HG02970 (cell line): ENCODE measurements at regions not wholly inside any gene's neighbourhood (a gene's known extent, or its start where the extent isn't known, plus 50 kb on each side); places are given as distances from the start of the nearest gene placed in this dataset.
"Not testable (repeated sequence)": the region's sequence is repeated elsewhere in the genome, so short reads cannot be mapped to it uniquely, and the experiment has no call there.

ENCODE experiments used
- ATAC-seq: cut with Tn5 transposase; IDR thresholded peaks from one replicate; pipeline ENCODE4 v1.9.1; 2021; ENCODE audit warnings: mild to moderate bottlenecking, moderate library complexity, moderate number of reproducible peaks; ENCODE audit not compliant: unreplicated experiment, low FRiP score

DNA sequence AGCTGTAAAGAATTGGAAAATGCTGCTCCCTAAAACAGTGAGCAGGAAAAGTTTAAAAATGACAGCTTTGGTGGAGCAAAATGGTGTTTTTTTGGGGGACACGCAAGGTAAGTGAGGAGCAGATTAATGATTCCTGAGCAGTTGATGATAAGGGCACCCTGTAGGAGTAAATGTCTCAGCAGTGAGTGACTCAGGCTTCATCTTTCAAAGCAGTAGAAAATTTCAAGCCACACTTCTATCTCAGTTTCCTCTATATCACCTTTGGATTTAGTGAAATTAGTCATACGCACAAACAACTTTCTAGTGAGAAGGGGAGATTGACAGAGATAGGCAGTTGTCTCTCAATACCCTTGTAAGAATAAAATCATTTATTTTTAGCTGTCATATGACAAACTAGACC is 709.0 kb upstream of the FAM98A start:
- no peak for ATAC-seq

DNA sequence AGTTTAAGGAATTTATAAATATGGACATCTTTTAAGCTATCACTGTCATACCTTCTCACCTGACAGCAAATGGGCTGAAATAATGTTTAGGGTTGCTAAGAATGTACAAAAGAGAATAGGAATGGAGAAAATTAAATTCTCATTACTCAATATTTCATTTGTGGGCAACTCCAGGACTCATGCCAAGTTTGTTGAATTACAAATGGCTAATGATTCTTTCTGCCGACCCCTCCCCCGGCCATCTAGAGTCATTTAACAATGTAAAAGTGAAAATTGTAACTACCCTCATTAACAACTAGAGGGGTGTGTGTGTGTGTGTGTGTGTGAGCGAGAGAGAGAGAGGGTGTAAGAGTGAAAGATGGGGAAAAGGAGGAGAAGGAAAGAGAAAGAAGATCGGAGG is 708.5 kb upstream of the FAM98A start:
- ATAC-seq: no peak

DNA sequence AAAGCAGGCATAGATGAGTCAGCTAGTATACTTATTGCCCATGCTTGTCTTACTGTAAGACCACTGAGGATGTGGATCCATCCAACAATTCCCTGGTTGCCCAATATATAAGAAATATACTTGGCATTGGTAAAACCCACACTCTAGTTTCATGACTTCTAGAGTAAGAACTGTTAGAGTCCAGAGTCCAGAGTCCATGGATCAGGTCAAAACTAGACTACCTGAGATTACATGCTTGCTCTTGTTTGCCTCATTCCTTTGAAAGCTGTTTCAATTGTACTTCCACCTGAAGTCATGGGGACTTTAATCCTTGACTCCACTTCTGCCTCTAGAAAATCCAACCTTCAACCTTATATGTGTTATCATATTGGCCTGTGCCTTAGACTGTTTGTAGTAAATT is 707.6 kb upstream of the FAM98A start:
- no peak for ATAC-seq

DNA sequence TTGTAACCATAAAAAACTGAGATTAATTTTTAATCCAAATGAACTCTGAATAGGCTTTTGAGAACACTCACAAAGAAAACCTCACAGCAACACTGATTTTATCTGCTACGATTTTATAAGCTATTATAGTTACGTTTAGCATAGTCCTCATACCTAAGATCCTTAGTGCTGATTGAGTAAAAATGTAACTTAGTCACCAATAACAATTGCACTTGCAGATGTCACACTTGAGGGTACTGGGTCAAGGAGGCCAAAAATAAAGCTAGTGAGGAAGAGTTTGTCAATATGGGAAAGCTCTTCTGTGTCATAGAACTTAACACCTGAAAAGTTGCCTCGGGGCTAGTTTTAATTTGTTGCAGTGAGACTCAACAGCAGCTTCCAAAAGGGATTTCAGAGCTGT is 706.5 kb upstream of the FAM98A start:
- no peak for ATAC-seq

DNA sequence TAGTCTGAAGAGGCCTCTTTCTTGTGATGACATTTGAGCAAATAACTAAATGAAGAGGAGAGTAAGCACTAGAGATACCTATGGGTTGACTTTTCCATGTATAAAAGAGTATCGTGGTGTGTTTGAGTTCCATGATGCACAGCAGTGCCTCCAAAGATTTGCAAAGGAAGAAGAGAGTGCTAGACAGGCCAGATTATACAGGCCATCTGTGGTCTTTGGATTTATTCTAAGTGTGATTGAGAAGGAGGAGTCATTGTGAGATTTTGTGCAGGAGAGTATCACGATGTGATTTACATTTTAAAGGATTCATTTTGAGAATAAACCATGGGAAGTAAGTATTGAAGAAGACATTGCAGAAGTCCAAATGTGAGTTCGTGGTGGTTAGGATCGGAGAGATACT is 695.9 kb upstream of the FAM98A start:
- no peak for ATAC-seq

DNA sequence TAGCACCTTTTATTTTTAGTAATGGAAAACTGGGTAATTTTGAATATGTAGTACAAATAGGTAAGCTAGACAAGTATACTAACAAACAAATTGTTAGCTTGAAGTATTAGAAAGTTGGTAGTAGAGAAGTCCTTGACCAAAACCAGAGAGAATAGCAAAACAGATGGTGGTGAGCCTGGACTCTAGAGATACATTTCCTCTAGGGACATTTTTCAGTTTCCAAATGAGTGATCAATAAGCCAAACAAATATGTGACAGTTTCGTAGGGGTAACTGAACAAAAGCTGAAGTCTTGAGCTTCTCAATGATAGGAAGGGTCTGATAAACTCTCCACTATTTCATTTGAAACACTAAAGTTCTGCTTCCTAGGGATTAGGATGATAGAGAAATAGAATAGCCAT is 692.0 kb upstream of the FAM98A start:
- ATAC-seq: no peak

DNA sequence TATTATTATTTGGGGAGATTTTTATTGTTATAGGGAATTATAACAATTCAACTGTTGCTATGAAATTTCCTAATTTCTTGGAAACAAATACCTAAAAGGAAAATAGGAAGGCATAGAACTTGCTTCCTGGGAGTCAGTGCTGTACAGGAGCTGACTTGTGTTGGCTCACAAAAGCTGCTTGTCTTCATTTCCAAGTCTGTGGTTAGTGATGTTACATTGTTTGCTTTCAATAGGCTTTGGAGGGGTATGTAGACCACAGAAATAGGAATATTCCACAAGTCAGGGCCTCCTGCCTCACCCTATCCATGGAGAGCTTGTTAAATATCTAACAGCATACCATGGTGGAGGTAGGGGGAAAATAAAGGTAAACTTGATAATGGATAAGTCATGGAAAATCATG is 688.9 kb upstream of the FAM98A start:
- no peak for ATAC-seq

DNA sequence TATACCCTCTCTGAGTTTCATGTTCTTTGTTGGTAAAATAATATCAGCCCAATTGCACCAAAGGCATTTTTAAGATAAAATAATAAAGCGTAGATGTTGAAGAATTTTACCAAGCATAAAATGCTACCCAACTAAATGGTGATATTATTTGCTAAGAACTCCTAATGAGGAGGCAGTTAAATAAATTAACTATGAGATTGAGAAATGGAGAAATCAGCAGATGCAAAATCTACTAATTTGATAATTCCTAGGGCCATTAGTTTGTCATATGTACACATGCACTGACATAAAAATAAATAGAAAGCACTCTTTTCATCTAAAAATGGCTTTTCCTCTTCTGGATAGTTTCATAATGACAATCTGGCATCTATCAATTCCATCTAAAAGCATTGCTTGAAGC is 681.5 kb upstream of the FAM98A start:
- no peak for ATAC-seq

DNA sequence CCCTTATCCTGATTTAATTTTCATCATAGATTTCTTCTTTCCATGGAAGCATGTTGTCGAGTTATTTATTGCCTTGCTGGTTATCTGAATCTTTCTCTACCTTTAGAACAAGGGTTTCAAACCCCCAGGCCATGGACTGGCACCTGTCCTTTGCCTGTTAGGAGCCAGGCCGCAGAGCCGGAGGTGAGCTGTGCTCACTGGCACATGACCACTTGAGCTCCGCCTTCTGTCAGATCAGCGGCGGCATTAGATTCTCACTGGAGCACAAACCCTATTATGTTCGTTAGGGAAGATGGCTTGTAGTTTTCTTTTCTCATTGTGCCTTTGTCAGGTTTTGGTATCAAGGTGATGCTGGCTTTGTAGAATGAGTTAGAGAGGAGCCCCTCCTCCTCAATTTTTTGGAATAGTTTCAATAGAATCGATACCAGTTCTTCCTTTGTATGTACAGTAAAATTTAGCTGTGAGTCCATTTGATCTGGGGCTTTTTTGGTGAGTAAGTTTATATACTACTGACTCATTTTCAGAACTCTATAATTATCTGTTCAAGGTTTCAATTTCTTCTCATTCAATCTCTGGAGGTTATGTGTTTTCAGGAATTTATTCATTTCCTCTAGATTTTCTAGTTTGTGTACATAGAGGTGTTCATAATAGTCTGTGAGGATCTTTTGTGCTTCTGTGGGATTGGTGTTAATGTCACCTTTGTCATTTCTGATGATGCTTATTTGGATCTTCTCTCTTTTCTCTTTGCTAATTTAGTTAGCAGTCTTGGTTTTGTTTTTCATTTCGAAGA is 668.0 kb upstream of the FAM98A start:
- ATAC-seq: peak; percentile 78

DNA sequence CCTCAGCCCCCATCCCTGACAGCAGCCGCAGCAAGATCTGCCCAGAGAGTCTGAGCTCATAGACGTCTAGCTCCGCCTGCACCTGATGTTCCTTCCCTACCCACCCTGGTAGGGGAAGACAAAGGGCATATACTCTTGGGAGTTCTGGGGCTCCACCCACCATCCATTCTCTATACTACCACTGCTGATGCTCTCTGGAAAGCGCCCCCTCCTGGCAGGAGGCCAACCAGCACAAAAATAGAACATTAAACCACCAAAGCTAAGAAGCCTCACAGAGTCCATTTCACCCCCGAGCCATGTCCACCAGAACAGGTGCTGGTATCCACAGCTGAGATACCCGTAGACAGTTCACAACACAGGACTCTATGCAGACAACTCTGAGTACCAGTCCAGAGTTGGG is 662.6 kb upstream of the FAM98A start:
- ATAC-seq: no peak

DNA sequence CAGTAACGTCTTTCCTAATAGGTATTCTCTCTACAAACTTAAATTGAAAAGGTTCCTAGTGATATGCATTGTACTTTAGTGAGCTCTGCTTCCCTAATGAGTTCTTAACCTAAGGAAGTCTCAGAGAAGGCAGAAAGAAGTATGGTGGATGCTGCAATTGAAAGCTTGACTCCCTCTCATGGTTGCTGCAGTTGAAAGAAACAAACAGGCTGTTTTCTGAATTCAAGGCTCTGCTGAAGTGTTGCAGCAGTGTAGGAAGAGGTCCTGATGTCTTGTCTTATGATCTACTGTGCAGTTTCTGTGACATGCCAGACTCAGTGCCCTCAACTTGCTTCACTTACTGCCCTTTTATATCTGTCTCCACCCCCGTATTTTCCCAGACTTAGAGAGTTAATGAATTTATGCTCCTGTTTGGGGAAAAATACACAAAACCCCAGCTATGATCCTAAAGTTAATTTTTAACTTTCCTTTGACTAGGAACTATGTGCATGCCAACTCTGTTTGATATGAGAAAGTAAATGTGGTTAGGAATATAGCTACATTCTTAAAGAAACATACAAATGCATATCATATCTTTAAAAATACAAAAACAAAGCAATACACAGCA is 655.3 kb upstream of the FAM98A start:
- no peak for ATAC-seq

DNA sequence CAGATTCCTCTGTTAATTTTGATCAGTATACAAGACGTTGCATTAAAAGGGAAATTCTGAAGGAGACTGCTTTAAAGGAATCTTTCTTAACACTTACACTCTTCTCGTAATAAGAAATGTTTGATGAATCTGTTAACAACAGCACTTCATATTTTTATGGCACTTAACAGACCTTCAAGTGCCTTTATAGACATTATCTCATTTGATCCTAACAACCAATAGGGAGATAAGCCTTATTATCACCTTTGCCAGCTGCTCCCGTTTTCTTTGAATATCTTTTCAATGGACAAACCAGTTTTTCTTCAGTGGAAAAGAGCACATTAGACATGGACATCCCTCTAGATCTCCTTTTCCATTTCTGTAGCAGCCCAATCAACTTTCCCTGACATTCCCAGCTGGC is 653.0 kb upstream of the FAM98A start:
- no peak for ATAC-seq

DNA sequence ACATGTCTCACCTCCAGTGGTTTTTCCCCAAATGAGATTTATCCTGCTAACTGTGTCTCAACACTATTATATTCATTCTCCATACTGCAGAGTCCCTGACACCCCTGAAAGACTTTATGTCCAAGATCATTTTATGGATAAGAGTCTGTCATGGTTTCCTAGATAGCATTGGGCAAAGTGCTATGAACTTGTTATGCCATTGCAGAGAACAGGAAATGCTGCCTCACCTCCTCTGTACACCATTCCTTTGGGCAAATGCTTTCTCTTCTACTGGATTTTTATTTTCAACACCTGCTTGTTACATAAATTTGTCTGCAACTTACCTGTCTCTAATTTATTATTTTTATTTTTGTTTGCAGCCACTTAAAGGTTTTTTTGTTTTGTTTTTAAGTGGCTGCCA is 652.5 kb upstream of the FAM98A start:
- ATAC-seq: no peak

DNA sequence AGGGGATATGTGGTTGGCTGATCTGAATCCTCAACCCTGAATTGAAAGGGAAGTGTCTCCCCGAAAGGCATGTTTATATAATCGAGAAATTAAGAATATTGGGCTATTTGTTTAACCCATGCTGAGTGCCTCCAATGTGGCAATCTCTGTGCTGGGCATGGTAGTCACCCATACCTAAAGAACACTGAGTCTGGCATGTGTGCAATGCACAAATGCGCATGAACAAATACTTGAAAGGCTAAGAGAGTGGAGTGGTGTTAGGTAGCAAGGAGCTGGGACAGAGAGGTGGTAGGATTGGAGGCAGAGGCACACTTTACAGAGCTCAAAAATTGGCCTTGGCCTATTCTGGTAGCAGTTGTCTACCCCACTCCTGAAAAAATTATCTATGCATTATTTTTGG is 645.1 kb upstream of the FAM98A start:
- ATAC-seq: no peak

DNA sequence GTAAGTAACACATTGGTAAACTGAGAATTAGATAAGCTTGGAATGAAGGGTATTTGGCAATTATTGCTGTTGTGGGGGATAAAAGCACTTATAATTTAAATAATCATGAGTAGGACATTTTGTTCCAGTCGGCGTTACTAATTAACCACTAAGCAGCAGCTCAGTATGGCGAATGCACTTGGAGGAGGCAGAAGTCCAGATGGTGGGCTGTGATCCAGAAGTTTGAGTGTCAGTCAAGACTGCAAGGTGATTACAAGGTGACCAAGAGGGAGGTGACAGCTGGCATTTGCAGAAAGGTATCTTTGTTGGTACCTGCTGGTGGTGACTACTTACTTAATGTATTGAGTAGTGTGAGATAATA is 643.6 kb upstream of the FAM98A start:
- ATAC-seq: no peak

DNA sequence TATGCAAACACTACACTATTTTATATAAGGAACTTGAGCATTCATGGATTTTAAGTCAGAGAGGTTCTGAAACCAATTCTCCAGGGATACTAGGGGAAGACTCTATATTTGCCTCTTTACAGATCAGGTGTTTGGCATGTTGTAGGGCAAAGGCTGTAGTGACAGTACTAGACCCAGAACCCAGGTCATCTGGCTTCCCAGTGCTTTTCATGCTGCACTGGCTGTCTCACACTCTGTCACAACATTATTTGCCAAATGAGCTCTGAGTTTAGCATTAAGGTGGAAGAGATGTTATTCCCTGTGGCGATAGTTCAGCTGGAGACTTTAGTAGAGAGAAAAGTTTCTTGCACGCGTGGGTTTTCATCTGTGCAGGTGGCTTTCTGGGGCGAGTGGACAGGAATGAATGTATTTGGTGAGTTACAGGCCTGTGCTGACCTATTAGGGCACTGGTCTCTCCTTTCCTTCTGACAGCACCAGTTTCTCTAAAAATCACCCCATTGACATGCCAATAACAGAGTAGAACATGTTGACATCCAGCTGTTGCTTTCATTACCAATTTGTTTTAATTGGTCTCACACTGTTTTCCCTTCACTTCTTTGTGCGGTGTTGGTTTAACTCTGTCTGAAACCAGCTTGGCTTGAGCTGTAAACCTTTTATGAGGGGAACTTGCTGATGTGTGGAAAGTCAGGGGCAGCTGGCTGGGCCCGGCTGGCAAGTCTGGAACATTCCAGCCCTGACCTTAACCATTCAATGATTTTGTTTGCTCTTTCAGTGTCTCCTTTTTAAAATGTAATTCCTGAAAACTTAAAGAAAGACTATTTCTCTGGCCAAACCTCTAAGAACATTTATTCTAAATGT is 643.0 kb upstream of the FAM98A start:
- ATAC-seq: no peak

DNA sequence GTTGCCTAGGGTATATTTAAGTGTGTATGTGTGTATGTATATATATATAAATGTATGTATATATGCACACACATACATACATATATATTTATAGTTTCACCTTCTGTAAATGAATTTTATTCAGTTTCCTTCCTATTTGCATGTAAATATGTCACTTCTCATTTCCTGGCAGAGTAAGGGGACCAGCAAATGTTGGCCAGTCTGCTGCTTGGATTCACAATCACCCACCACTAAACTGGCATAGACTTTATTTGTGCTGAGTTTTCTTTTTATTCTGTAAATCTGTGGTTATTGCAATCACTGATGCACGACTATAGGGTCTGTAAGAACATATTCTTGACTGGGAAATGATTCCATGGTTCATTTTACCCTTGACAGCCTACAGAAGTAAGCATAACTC is 640.4 kb upstream of the FAM98A start:
- ATAC-seq: no peak

DNA sequence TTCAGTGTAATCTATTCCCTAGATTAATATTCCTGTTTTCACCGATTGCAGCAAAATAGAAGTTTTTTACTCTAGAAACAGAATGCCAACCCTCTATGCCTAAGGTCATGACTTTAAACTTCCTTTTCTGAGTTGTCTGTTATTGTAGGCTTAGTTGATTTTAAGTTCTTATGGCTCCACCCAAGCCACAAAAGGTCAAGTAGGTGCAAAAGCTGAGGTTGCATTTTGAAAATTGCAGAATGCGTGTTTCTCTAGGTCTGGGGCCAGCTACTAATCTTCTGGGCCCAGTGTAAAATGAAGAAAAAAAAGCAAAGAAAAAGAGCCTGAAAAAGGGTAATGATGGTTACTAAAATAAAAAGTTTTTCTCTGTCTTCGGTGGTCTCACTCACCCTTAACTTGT is 635.7 kb upstream of the FAM98A start:
- ATAC-seq: no peak

DNA sequence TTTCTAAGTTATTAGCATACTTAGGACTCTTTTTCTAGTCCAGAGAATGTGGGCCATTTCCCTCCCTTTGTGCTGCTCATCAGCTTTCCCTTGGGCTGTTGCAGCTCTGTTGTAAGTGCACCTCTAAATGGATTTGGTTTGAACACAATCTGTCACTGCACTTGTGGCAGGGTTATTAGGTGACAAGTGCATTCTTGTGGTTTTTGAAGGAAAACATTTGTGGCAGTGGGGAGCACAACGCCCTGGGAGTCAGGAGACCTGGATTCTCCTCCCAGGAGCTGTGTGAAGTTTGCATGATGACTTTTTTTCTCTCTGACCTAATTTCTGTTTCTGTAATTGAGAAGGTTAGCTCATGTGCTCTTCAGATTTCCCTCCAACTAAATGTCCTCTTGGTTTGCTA is 630.9 kb upstream of the FAM98A start:
- ATAC-seq: no peak

DNA sequence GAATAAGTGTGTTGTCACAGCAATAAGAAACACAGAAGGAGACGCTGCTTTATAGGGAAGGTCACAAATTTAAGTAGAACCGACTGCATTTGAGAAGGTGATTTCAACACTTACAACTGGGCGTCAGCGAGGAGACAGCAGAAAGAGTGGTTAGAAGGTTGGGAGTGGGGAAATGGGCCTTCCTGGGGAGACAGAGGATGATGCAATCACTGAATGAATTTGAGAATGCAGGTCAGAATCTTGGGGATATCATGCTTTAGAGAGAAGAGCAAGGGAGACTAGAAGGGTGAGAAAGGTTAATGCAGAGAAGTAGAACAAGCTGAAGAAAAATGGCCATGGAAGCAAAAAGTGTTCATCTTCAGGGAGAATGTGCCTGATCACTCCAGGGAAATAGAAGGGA is 616.1 kb upstream of the FAM98A start:
- ATAC-seq: no peak

DNA sequence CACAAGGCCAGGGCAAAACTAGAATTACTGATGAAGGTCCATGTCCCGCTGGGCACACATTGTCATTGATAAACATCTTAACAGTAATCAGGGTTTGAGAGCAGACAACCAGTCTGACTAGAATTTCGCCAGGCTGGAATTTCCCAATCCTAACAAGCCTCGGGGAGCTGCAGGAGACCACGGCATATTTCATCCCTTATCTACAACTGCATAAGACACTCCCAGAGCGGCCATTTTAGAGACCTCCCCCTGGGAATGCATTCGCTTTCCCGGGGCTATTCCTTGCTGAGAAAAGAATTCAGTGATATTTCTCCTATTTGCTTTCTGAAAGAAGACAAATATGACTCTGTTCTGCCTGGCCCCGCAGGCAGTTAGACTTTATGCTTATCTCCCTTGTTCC is 611.3 kb upstream of the FAM98A start:
- ATAC-seq: not testable (repeated sequence)

DNA sequence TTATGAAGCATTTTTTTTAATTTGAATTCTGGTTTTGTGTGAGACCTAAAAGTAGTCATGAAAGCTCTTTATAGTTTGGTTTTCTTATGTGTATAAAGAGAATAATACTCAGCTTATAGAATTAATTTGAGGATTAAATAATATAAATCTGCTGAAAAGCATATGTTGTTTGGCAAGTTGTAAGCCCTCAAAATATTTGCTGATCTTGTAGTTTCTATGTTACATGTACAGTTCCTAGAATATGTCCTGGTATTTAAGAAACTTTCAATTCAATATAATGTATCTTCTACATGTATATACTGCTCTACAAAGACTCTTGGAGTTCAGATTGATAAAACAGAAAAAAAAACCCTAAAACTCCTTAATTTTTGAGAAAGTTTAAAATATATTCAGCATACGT is 605.5 kb upstream of the FAM98A start:
- no peak for ATAC-seq
